Esophagus squamous epithelium (tissue), 4 donors: ENCODE measurements at regions not wholly inside any gene's neighbourhood (a gene's known extent, or its start where the extent isn't known, plus 50 kb on each side); places are given as distances from the start of the nearest gene placed in this dataset.

Experiments
- CTCF ChIP-seq, 6 experiments: fragments of 450-650 bp in 4 of 6; fragments of 200-600 bp in 2 of 6; sonication (generic) in 2 of 6; IDR thresholded peaks; one replicate each; pipeline ENCODE4 v1.5.1; 2016 to 2019; ENCODE audit warnings: antibody characterized with exemption in 6 of 6, mild to moderate bottlenecking in 4 of 6, moderate library complexity in 4 of 6
- POLR2A ChIP-seq, 4 donors: fragments of 450-650 bp; IDR thresholded peaks; one replicate each; pipeline ENCODE4 v1.6.1; 2017; ENCODE audit warnings: antibody characterized with exemption in 4 of 4, mild to moderate bottlenecking in 4 of 4, moderate library complexity in 3 of 4

GRCh38 chr10:118925404-118926071 lies 104.0 kb upstream of the NANOS1 start:
- TF ChIP-seq CTCF (IDR thresholded peaks at IDR 0.05) (no peak), POLR2A (IDR thresholded peaks at IDR 0.05) (no peak)
